ENCODE measurements at regions not wholly inside any gene's neighbourhood (a gene's known extent, or its start where the extent isn't known, plus 50 kb on each side); places are given as distances from the start of the nearest gene placed in this dataset.

DNA sequence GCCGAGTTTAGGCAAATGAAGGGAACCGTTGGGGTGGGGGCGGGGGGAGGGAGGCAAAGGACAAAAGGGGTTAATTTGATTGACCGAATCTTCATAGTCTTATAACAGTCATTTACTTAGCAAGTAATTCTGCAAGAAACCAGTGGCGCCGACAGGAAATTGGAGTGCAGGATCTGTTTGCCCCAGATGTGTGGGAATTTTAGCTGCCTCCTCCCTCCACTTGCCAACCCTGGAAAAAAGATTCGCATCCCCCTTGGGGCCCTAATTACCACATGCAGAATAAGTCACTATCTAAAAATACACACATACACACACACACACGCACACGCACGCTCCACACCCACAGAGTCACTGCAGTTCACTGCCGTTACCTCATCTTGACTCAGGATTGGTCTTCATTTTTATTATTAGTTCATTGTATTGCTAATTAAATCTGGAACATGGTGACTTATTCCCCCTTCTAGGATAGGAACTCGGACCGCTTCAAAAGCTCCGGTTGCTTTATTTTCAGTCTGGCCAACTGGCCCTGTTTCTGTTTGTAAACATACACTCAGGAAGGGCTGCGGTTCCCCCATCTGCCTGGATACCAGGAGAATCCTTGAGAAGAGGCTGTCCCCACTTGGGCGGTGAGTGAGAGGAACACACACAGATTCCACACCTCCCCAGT is 241.6 kb upstream of the SALL1 start:
- H3K4me2 ChIP-seq, result no peak overlapping the region
- H3K27ac ChIP-seq, result no peak overlapping the region
- no peaks in the 10 kb centered on the region for H3K27me3 ChIP-seq
- no peaks in the 10 kb centered on the region for H3K79me2 ChIP-seq
- 51% methylated on average over 15 of the region's 16 CpGs for WGBS (ENCODE audit: low lambda C conversion rate, missing lambda C conversion rate)
- no peaks in the 10 kb centered on the region for H4K20me1 ChIP-seq (ENCODE audit: insufficient read depth, poor library complexity, severe bottlenecking)
- H3K4me1 ChIP-seq (ENCODE audit: insufficient read depth), result no peaks in the 10 kb centered on the region
- H2AFZ ChIP-seq, result no peak overlapping the region
- H3K9me3 ChIP-seq (ENCODE audit: low read depth), result no peaks in the 10 kb centered on the region
- TF ChIP-seq EZH2phosphoT487 (IDR thresholded peaks at IDR 0.05; ENCODE audit: low read depth, severe bottlenecking, unreplicated experiment), result no peak
- no peak for TF ChIP-seq EZH2 (IDR thresholded peaks at IDR 0.05; ENCODE audit: borderline replicate concordance)
- TF ChIP-seq, protein P1, sequence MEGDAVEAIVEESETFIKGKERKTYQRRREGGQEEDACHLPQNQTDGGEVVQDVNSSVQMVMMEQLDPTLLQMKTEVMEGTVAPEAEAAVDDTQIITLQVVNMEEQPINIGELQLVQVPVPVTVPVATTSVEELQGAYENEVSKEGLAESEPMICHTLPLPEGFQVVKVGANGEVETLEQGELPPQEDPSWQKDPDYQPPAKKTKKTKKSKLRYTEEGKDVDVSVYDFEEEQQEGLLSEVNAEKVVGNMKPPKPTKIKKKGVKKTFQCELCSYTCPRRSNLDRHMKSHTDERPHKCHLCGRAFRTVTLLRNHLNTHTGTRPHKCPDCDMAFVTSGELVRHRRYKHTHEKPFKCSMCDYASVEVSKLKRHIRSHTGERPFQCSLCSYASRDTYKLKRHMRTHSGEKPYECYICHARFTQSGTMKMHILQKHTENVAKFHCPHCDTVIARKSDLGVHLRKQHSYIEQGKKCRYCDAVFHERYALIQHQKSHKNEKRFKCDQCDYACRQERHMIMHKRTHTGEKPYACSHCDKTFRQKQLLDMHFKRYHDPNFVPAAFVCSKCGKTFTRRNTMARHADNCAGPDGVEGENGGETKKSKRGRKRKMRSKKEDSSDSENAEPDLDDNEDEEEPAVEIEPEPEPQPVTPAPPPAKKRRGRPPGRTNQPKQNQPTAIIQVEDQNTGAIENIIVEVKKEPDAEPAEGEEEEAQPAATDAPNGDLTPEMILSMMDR (IDR thresholded peaks at IDR 0.05; ENCODE audit: poor library complexity), result no peak
- H3K36me3 ChIP-seq (replicated peaks; ENCODE audit: insufficient read depth, low read depth), result no peaks in the 10 kb centered on the region
- H3K9me2 ChIP-seq (replicated peaks; ENCODE audit: insufficient read depth), result no peaks in the 10 kb centered on the region
- peak; percentile 11 for DNase-seq (ENCODE audit: low spot score)
- H3K4me3 ChIP-seq, result no peak overlapping the region

DNA sequence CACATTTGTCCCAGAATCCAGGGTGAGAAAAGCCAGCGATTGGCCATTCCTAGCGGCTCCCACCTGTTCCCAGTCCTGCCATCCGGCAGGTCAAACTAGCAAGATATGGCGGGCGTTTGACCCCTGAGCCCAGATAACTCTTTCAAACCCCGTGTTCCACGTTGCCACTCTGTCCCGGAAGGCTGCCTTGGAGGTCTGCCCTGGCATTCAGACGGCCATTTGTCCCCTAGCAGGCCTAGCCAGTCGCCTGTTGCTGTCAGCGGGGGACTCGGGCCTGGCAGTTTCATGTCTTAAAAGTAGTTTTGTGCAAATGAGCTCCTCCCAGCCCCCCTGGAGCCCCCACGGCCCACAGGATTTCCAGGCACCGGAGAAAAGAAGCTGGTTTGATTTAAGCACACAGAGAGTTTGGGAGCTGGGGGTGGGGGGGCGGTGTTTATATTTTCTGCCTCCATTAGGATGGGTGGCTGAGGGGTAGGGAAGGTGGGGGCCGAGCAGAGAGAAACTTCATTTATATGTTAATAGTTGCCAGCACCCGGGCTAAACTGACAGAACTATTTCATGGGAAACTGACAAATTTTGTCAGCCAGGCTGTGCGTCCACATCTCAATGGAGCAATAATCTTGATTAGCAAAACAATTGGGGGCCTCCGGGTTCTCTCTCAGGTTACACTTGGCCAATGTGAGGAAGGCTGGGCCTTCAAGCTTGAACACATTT is 240.9 kb upstream of the SALL1 start:
- Histone ChIP-seq H2AFZ (no peak overlapping the region), H3K4me3 (no peak overlapping the region), H3K79me2 (no peaks in the 10 kb centered on the region), H3K27ac (no peak overlapping the region), H3K4me1 (ENCODE audit: insufficient read depth) (no peaks in the 10 kb centered on the region), H3K27me3 (no peaks in the 10 kb centered on the region), H3K4me2 (no peak overlapping the region), H3K36me3 (replicated peaks; ENCODE audit: insufficient read depth, low read depth) (no peaks in the 10 kb centered on the region), H3K9me3 (ENCODE audit: low read depth) (no peaks in the 10 kb centered on the region), H3K9me2 (replicated peaks; ENCODE audit: insufficient read depth) (no peaks in the 10 kb centered on the region), H4K20me1 (ENCODE audit: insufficient read depth, poor library complexity, severe bottlenecking) (no peaks in the 10 kb centered on the region)
- TF ChIP-seq EZH2phosphoT487 (IDR thresholded peaks at IDR 0.05; ENCODE audit: low read depth, severe bottlenecking, unreplicated experiment), result no peak
- WGBS (ENCODE audit: low lambda C conversion rate, missing lambda C conversion rate), result 47% methylated on average over 19 of the region's 19 CpGs
- no peak for DNase-seq (ENCODE audit: low spot score)

DNA sequence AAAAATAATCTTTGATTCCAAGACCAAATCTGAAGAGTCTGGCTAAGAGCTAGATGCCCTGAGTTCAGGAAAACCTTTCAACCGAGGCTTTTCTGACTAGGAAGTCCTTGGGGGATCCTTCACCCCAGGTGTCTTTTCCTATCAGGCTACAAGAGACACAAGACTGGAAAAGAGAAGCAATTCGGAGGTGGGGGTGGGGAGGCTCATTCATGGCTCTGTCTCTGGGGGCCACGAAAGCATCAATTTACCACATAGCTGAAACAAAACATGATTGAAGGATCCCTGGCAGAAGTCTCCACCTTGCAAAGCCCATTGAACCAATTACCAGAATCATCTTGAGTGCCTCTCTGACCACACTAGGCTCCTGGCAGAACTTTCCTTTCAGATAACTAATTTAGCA is 239.8 kb upstream of the SALL1 start:
- Histone ChIP-seq H3K36me3 (replicated peaks; ENCODE audit: insufficient read depth, low read depth) (no peaks in the 10 kb centered on the region), H3K4me2 (no peak overlapping the region), H3K4me3 (no peak overlapping the region), H3K4me1 (ENCODE audit: insufficient read depth) (no peaks in the 10 kb centered on the region), H3K9me3 (ENCODE audit: low read depth) (no peaks in the 10 kb centered on the region), H4K20me1 (ENCODE audit: insufficient read depth, poor library complexity, severe bottlenecking) (no peaks in the 10 kb centered on the region), H3K79me2 (no peaks in the 10 kb centered on the region), H3K27ac (no peak overlapping the region), H2AFZ (no peak overlapping the region), H3K9me2 (replicated peaks; ENCODE audit: insufficient read depth) (no peaks in the 10 kb centered on the region), H3K27me3 (no peaks in the 10 kb centered on the region)
- DNase-seq (ENCODE audit: low spot score), result no peak
- TF ChIP-seq, protein P1 (IDR thresholded peaks at IDR 0.05; ENCODE audit: poor library complexity), result no peak
- WGBS (ENCODE audit: low lambda C conversion rate, missing lambda C conversion rate), result 77% methylated on average over 3 of the region's 3 CpGs

DNA sequence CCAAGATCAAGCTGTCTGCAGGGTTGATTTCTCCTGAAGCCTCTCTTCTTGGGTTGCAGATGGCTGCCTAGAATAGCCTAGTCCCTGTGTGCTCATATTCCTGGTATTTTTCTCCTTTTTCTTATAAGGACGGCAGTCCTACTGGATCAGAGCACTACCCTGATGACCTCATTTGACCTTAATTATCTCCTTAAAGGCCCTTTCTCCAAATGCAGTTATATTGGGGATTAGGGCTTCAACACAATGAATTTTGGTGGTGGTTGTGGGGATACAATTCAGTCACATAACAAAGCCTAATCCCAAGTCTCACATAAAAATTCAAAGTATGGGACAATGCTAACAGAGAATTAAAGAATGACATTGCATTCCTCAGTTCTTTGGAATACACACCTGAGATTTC is 238.8 kb upstream of the SALL1 start:
- no peak overlapping the region for H3K4me3 ChIP-seq
- no peaks in the 10 kb centered on the region for H3K4me1 ChIP-seq (ENCODE audit: insufficient read depth)
- WGBS (ENCODE audit: low lambda C conversion rate, missing lambda C conversion rate), result 55% methylated on average over 1 of the region's 1 CpG
- no peak overlapping the region for H2AFZ ChIP-seq
- DNase-seq (ENCODE audit: low spot score), result no peak
- H3K27ac ChIP-seq, result no peak overlapping the region
- H3K79me2 ChIP-seq, result no peaks in the 10 kb centered on the region
- TF ChIP-seq EZH2 (IDR thresholded peaks at IDR 0.05; ENCODE audit: borderline replicate concordance), result no peak
- no peak for TF ChIP-seq EZH2phosphoT487 (IDR thresholded peaks at IDR 0.05; ENCODE audit: low read depth, severe bottlenecking, unreplicated experiment)
- TF ChIP-seq, protein P1 (IDR thresholded peaks at IDR 0.05; ENCODE audit: poor library complexity), result no peak
- H3K27me3 ChIP-seq, result no peaks in the 10 kb centered on the region
- H4K20me1 ChIP-seq (ENCODE audit: insufficient read depth, poor library complexity, severe bottlenecking), result no peaks in the 10 kb centered on the region
- H3K36me3 ChIP-seq (replicated peaks; ENCODE audit: insufficient read depth, low read depth), result no peaks in the 10 kb centered on the region
- H3K4me2 ChIP-seq, result no peak overlapping the region
- H3K9me3 ChIP-seq (ENCODE audit: low read depth), result no peaks in the 10 kb centered on the region
- H3K9me2 ChIP-seq (replicated peaks; ENCODE audit: insufficient read depth), result no peaks in the 10 kb centered on the region
